ENCODE measurements at regions not wholly inside any gene's neighbourhood (a gene's known extent, or its start where the extent isn't known, plus 50 kb on each side); places are given as distances from the start of the nearest gene placed in this dataset.
"Not testable (repeated sequence)": the region's sequence is repeated elsewhere in the genome, so short reads cannot be mapped to it uniquely, and the experiment has no call there.

DNA sequence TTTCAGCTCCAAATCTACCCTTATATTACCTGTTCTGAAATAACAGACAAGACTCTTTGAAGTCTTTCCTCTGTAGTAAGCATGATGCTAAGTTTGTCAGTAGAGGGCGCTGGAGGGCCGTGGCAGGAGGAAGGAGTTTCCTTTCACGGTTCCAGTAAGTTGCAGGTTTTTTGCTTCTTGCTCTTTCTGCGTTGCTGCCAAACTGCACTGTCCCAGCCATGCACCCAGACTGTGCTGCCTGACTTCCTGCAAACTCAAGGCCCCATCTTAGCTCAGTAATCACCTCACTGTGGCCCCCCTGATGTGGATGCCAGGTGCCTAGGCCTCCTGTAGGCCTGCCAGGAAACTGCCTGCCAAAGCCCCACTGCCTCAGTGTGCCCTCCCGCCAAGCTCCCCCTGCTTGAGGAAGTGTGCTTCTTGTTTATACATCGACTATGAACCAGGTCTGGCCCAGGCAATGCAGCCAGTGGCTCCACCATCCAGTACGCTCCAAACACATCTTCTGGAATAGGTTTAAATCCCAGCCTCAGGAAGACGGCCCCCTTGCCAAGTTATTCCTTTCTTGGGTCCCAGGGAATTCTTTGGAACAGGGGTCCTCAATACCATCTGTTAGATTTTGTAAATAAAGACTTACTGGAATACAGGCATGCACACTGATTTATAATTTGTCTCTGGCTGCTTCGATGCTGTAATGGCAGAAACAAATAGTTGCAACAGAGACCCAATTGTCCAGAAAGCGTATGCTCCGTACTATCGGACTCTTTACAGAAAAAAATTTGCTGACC, 193.7 kb upstream of the LRIG3 start:
- no peak overlapping the region for H3K27ac ChIP-seq
- intact Hi-C loops (cut with DNase I) = no loop called here
- no peaks in the 10 kb centered on the region for H3K9me3 ChIP-seq
- H3K27me3 ChIP-seq = no peaks in the 10 kb centered on the region
- ATAC-seq (peak; percentile 75 to 95 (median 86)), DNase-seq (peak; percentile 63 to 76 (median 66))
- 33% methylated on average over 8 of the region's 12 CpGs for WGBS (ENCODE audit: insufficient coverage, low coverage, low lambda C conversion rate, missing lambda C conversion rate)
- no peaks in the 10 kb centered on the region for H3K4me1 ChIP-seq
- no peaks in the 10 kb centered on the region for H3K36me3 ChIP-seq
- H3K4me3 ChIP-seq = no peak overlapping the region
- TF ChIP-seq, protein P1, sequence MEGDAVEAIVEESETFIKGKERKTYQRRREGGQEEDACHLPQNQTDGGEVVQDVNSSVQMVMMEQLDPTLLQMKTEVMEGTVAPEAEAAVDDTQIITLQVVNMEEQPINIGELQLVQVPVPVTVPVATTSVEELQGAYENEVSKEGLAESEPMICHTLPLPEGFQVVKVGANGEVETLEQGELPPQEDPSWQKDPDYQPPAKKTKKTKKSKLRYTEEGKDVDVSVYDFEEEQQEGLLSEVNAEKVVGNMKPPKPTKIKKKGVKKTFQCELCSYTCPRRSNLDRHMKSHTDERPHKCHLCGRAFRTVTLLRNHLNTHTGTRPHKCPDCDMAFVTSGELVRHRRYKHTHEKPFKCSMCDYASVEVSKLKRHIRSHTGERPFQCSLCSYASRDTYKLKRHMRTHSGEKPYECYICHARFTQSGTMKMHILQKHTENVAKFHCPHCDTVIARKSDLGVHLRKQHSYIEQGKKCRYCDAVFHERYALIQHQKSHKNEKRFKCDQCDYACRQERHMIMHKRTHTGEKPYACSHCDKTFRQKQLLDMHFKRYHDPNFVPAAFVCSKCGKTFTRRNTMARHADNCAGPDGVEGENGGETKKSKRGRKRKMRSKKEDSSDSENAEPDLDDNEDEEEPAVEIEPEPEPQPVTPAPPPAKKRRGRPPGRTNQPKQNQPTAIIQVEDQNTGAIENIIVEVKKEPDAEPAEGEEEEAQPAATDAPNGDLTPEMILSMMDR (IDR thresholded peaks at IDR 0.05) = peak; percentile 69 to 89 (median 77)
- no peak for TF ChIP-seq POLR2A (IDR thresholded peaks at IDR 0.05)

DNA sequence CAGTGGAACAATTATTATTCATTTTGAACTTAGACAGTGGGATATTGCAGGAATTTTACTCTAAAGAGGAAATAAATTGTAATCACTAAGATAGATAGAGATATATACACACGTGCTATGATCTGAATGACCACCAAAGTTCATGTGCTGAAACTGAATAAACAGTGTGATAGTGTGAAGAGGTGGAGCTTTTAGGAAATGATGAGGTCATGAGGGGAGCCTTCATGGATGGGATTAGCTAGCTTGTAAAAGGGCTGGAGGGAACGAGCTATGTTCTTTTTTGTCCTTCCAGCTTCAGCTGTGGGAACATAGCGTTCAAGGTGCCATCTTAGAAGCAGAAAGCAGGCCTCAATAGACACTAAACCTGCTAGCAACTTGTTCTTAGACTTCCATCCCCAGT, 191.5 kb upstream of the LRIG3 start:
- ATAC-seq (no peak), DNase-seq (no peak)
- Histone ChIP-seq H3K4me1 (no peaks in the 10 kb centered on the region), H3K27ac (no peak overlapping the region), H3K4me3 (no peak overlapping the region), H3K36me3 (no peaks in the 10 kb centered on the region), H3K9me3 (no peaks in the 10 kb centered on the region), H3K27me3 (no peaks in the 10 kb centered on the region)
- 45% methylated on average over 2 of the region's 3 CpGs for WGBS (ENCODE audit: insufficient coverage, low coverage, low lambda C conversion rate, missing lambda C conversion rate)
- TF ChIP-seq, protein P1 (IDR thresholded peaks at IDR 0.05) = no peak
- no peak for TF ChIP-seq POLR2A (IDR thresholded peaks at IDR 0.05)
- intact Hi-C loops (cut with DNase I) = no loop called here

DNA sequence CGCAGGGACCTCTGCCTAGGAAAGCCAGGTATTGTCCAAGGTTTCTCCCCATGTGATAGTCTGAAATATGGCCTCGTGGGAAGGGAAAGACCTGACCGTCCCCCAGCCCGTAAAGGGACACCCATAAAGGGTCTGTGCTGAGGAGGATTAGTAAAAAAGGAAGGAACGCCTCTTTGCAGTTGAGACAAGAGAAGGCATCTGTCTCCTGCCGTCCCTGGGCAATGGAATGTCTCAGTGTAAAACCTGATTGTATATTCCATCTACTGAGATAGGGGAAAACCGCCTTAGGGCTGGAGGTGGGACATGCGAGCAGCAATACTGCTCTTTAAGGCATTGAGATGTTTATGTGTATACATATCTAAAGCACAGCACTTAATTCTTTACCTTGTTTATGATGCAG, 188.2 kb upstream of the LRIG3 start:
- WGBS (ENCODE audit: insufficient coverage, low coverage, low lambda C conversion rate, missing lambda C conversion rate) = 68% methylated on average over 6 of the region's 8 CpGs
- intact Hi-C loops (cut with DNase I); H3K9me3 ChIP-seq; H3K4me1 ChIP-seq; H3K36me3 ChIP-seq; H3K27ac ChIP-seq; ATAC-seq; DNase-seq; H3K4me3 ChIP-seq; H3K27me3 ChIP-seq: not testable (repeated sequence)

DNA sequence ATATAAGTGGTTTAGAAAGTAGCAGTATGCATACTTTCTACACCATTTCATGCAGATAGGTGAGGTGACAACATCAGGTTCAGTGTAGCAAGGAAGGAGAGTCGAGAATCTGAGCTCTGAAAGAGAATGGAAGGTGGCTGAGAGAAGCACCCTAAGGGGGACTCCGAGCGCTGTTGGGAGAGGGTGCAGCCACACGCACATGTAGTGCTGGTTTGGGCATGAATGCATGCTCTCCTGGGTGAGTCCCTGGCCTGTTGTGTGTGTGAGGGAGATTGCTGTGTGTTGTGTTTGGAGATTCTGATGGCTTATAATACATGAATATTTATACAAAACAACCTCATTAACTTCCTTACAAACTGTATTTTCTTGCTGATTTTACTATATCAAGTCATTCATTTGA, 180.3 kb upstream of the LRIG3 start:
- Histone ChIP-seq H3K9me3 (no peaks in the 10 kb centered on the region), H3K4me1 (no peaks in the 10 kb centered on the region), H3K36me3 (no peaks in the 10 kb centered on the region), H3K27me3 (no peaks in the 10 kb centered on the region), H3K27ac (no peak overlapping the region), H3K4me3 (no peak overlapping the region)
- WGBS (ENCODE audit: insufficient coverage, low coverage, low lambda C conversion rate, missing lambda C conversion rate) = 68% methylated on average over 4 of the region's 4 CpGs
- intact Hi-C loops (cut with DNase I) = no loop called here
- DNase-seq (no peak), ATAC-seq (no peak)
- TF ChIP-seq, protein P1 (IDR thresholded peaks at IDR 0.05) = no peak

DNA sequence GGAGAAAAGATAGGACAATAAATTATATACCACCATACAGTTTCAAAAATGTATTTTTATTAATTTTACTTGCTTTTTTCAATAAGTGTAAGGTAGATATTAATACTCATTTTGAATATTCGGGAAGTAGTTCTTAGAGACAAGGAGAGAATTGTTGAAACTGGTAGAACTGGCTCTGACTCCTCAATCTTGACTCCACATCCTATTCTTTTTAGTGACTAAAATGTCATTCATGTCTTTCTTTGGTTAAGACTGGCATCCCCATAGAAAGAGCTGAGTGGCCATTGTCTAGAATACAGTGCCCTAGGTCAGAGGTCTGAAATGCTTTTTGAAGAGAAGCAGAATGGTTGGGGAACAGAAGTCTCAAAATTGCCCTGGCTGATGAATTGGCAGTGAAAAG, 177.6 kb upstream of the LRIG3 start:
- intact Hi-C loops (cut with DNase I) = no loop called here
- WGBS (ENCODE audit: insufficient coverage, low coverage, low lambda C conversion rate, missing lambda C conversion rate) = 57% methylated on average over 1 of the region's 1 CpG
- no peak overlapping the region for H3K27ac ChIP-seq
- no peak for DNase-seq
- no peak overlapping the region for H3K4me3 ChIP-seq
- no peaks in the 10 kb centered on the region for H3K36me3 ChIP-seq
- no peaks in the 10 kb centered on the region for H3K4me1 ChIP-seq
- TF ChIP-seq POLR2A (IDR thresholded peaks at IDR 0.05) = no peak
- TF ChIP-seq, protein P1 (IDR thresholded peaks at IDR 0.05) = no peak
- no peak for ATAC-seq
- no peaks in the 10 kb centered on the region for H3K9me3 ChIP-seq
- no peaks in the 10 kb centered on the region for H3K27me3 ChIP-seq

Measured in right lobe of liver (tissue), 6 donors.